ENCODE measurements at regions not wholly inside any gene's neighbourhood (a gene's known extent, or its start where the extent isn't known, plus 50 kb on each side); places are given as distances from the start of the nearest gene placed in this dataset.

- H3K36me3 ChIP-seq (replicated peaks; ENCODE audit: insufficient read depth, low read depth) = no peaks in the 10 kb centered on the region
- no peaks in the 10 kb centered on the region for H3K79me2 ChIP-seq
- H3K9me3 ChIP-seq (ENCODE audit: low read depth) = no peaks in the 10 kb centered on the region
- no peaks in the 10 kb centered on the region for H4K20me1 ChIP-seq (ENCODE audit: insufficient read depth, poor library complexity, severe bottlenecking)
- no peaks in the 10 kb centered on the region for H3K9me2 ChIP-seq (replicated peaks; ENCODE audit: insufficient read depth)
- no peaks in the 10 kb centered on the region for H3K4me1 ChIP-seq (ENCODE audit: insufficient read depth)
- no peak overlapping the region for H3K27ac ChIP-seq
- TF ChIP-seq EZH2phosphoT487 (IDR thresholded peaks at IDR 0.05; ENCODE audit: low read depth, severe bottlenecking, unreplicated experiment) = no peak
- no peak for DNase-seq (ENCODE audit: low spot score)
- no peak overlapping the region for H3K4me3 ChIP-seq
- H3K4me2 ChIP-seq = no peak overlapping the region
- H2AFZ ChIP-seq = no peak overlapping the region
- WGBS (ENCODE audit: low lambda C conversion rate, missing lambda C conversion rate) = 50% methylated on average over 5 of the region's 5 CpGs
- no peaks in the 10 kb centered on the region for H3K27me3 ChIP-seq
Observed at GRCh38 chr10:129165076-129165720, 301.8 kb upstream of the MGMT start.

GRCh38 chr10:129165770-129166169 lies 301.3 kb upstream of the MGMT start:
- Histone ChIP-seq H3K9me2 (replicated peaks; ENCODE audit: insufficient read depth) (no peaks in the 10 kb centered on the region), H3K4me3 (no peak overlapping the region), H3K9me3 (ENCODE audit: low read depth) (no peaks in the 10 kb centered on the region), H3K4me2 (no peak overlapping the region), H3K79me2 (no peaks in the 10 kb centered on the region), H3K27ac (no peak overlapping the region), H3K36me3 (replicated peaks; ENCODE audit: insufficient read depth, low read depth) (no peaks in the 10 kb centered on the region), H4K20me1 (ENCODE audit: insufficient read depth, poor library complexity, severe bottlenecking) (no peaks in the 10 kb centered on the region), H3K4me1 (ENCODE audit: insufficient read depth) (no peaks in the 10 kb centered on the region), H2AFZ (no peak overlapping the region), H3K27me3 (no peaks in the 10 kb centered on the region)
- DNase-seq (ENCODE audit: low spot score) = no peak
- no peak for TF ChIP-seq EZH2 (IDR thresholded peaks at IDR 0.05; ENCODE audit: borderline replicate concordance)
- no peak for TF ChIP-seq EZH2phosphoT487 (IDR thresholded peaks at IDR 0.05; ENCODE audit: low read depth, severe bottlenecking, unreplicated experiment)
- no peak for TF ChIP-seq CTCF (IDR thresholded peaks at IDR 0.05; ENCODE audit: poor library complexity)
- 32% methylated on average over 1 of the region's 1 CpG for WGBS (ENCODE audit: low lambda C conversion rate, missing lambda C conversion rate)

- Histone ChIP-seq H2AFZ (no peak overlapping the region), H3K79me2 (no peaks in the 10 kb centered on the region), H3K9me2 (replicated peaks; ENCODE audit: insufficient read depth) (no peaks in the 10 kb centered on the region), H3K36me3 (replicated peaks; ENCODE audit: insufficient read depth, low read depth) (no peaks in the 10 kb centered on the region), H3K4me3 (no peak overlapping the region), H3K4me2 (no peak overlapping the region), H3K9me3 (ENCODE audit: low read depth) (no peaks in the 10 kb centered on the region), H3K4me1 (ENCODE audit: insufficient read depth) (no peaks in the 10 kb centered on the region), H3K27ac (no peak overlapping the region), H3K27me3 (no peaks in the 10 kb centered on the region), H4K20me1 (ENCODE audit: insufficient read depth, poor library complexity, severe bottlenecking) (no peaks in the 10 kb centered on the region)
- WGBS (ENCODE audit: low lambda C conversion rate, missing lambda C conversion rate) = 76% methylated on average over 4 of the region's 4 CpGs
- no peak for DNase-seq (ENCODE audit: low spot score)
- TF ChIP-seq EZH2phosphoT487 (IDR thresholded peaks at IDR 0.05; ENCODE audit: low read depth, severe bottlenecking, unreplicated experiment) = no peak
- TF ChIP-seq EZH2 (IDR thresholded peaks at IDR 0.05; ENCODE audit: borderline replicate concordance) = no peak
- TF ChIP-seq CTCF (IDR thresholded peaks at IDR 0.05; ENCODE audit: poor library complexity) = no peak
Observed at GRCh38 chr10:129168660-129169059, 298.4 kb upstream of the MGMT start.

- Histone ChIP-seq H3K36me3 (replicated peaks; ENCODE audit: insufficient read depth, low read depth) (no peaks in the 10 kb centered on the region), H3K9me3 (ENCODE audit: low read depth) (no peaks in the 10 kb centered on the region), H3K4me3 (no peak overlapping the region), H4K20me1 (ENCODE audit: insufficient read depth, poor library complexity, severe bottlenecking) (no peaks in the 10 kb centered on the region), H3K27me3 (no peaks in the 10 kb centered on the region), H3K27ac (no peak overlapping the region), H3K79me2 (no peaks in the 10 kb centered on the region), H3K9me2 (replicated peaks; ENCODE audit: insufficient read depth) (no peaks in the 10 kb centered on the region), H3K4me2 (no peak overlapping the region), H2AFZ (no peak overlapping the region), H3K4me1 (ENCODE audit: insufficient read depth) (no peaks in the 10 kb centered on the region)
- 79% methylated on average over 6 of the region's 6 CpGs for WGBS (ENCODE audit: low lambda C conversion rate, missing lambda C conversion rate)
- DNase-seq (ENCODE audit: low spot score) = no peak
- TF ChIP-seq EZH2phosphoT487 (IDR thresholded peaks at IDR 0.05; ENCODE audit: low read depth, severe bottlenecking, unreplicated experiment) (no peak), EZH2 (IDR thresholded peaks at IDR 0.05; ENCODE audit: borderline replicate concordance) (no peak), CTCF (IDR thresholded peaks at IDR 0.05; ENCODE audit: poor library complexity) (no peak)
Observed at GRCh38 chr10:129169115-129169514, 297.9 kb upstream of the MGMT start.
